NCI-H345 treated with DMSO at 0.1 percent for 48 hours (cell line): ENCODE measurements at regions not wholly inside any gene's neighbourhood (a gene's known extent, or its start where the extent isn't known, plus 50 kb on each side); places are given as distances from the start of the nearest gene placed in this dataset.
"Not testable (repeated sequence)": the region's sequence is repeated elsewhere in the genome, so short reads cannot be mapped to it uniquely, and the experiment has no call there.

Experiments used
- DNase-seq: peaks from one replicate; lab custom pipeline; 2025; ENCODE audit not compliant: unreplicated experiment; lab: John Stamatoyannopoulos, UW

GRCh38 chr16:29297144-29297808 lies 109.2 kb downstream of the NPIPB11 start:
- DNase-seq: not testable (repeated sequence)

GRCh38 chr16:29296176-29296575 lies 110.3 kb downstream of the NPIPB11 start:
- not testable (repeated sequence) for DNase-seq

DNA sequence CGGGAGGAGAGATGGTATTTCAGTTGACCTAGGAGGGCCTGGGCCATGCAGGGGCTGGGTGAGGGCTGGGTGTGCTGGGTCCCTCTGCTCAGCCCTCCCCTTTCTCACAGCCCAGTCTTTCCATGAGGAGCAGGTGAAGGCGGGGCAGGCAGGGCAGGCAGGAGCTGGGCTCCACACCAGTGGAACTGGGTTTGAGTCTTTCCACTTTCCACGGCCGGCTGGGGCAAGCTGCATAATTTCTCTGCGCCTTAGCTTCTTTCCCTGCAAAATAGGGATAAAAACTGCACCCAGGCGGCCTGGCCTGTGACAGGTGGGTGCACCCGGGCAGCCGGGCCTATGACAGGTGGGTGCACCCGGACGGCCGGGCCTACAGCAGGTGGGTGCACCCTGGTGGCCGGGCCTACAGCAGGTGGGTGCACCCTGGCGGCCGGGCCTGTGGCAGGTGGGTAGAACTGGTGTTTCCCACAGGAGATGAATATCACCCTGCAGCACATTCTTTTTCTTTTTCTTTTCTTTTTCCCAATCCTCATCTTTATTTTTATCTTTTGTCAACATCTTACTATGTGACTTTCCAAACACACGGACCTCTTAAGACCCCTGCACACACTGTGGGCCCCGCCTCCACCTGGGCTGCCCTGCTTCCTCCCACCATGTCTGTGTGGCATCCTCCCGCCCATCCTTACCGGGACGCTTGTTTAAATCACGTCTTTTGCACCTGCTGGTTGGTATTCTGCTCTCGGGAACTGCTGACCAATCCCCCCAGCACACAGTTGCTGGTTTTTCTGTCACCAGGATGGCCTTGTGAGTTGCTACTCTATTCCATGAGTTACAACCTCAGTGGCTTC lies 111.3 kb downstream of the NPIPB11 start:
- not testable (repeated sequence) for DNase-seq

DNA sequence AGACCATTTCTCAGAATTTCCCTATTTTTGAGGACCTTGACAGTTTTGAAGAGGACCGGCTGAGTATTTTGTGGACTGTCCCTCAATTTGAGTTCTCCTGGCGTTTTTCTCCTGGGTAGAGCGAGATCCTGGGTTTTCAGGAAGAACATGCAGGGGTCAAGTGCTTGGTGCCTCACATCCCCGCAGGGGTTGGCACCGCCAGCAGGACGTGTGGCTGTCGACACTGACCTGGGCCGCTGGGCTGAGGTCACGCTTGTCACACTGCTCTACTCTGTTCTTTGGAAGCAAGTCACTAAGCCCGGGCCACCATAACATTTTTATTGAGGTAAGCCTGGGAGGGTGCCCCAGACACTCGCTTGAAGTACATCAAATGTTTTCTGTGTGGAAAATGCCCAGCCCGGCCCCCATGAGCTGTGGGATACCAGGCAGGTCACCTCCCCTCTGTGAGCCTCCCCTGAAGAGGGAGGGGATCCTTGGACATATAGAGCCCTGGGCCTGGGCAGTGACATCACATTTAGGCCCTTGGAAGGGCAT lies 112.0 kb downstream of the NPIPB11 start:
- not testable (repeated sequence) for DNase-seq

- not testable (repeated sequence) for DNase-seq
Observed at GRCh38 chr16:29293545-29293944, 113.0 kb downstream of the NPIPB11 start.

DNA sequence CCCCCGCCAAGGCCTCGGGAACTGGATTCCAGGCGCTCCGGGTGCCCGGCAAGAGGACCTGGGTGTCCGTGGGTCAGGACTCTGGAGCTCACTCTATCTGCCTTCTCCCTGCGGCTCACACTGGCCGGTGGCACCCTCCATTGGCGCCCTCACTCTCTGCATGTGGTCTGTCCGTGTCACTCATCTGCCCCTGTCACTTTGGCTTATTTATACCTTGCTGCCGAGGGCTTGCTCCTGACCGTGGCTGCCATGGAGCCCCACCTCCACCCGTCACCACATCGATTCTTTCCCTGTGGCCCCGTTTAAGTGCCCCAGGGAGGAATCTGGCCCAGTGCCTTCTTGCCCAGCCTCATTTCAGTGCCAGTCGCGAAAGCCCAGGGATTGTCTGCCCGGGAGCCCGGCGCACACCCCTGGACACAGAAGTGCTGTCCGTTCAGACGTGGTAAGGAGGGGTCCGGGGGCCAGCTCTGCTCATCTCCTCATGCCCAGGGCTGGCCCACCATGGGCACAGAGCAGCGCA lies 113.5 kb downstream of the NPIPB11 start:
- not testable (repeated sequence) for DNase-seq

GRCh38 chr16:29291329-29292271 lies 114.9 kb downstream of the NPIPB11 start:
- not testable (repeated sequence) for DNase-seq

DNA sequence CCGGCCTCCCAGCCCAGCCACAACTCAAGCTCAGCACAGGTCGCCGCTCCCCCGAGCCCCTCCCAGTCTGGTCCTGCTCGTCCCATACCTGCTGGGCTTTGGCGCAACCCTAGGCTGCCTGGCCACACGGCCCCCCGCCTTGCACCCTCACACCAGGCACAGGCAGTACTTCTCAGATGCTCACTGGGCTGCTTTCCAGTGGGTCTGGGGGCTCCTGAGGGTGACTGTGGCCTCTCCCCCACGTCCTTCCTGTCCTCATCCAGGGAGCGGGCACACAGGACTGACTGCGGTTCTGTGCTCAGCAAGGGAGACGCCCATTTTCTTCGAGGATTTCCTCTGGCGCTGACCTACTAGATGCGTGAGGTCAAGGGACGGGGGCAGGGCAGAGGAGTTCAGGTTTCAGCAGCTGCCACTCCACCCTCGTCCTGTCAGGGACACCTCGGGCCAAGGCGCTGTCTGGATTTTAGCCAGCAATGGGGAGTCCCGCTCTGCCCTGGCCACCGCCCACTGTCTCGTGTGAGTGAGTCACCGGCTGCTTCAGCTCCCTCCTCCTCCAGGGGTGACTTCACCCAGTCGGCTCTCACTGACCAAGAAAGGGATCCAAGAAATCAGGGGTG lies 115.8 kb downstream of the NPIPB11 start:
- DNase-seq: no peak

DNA sequence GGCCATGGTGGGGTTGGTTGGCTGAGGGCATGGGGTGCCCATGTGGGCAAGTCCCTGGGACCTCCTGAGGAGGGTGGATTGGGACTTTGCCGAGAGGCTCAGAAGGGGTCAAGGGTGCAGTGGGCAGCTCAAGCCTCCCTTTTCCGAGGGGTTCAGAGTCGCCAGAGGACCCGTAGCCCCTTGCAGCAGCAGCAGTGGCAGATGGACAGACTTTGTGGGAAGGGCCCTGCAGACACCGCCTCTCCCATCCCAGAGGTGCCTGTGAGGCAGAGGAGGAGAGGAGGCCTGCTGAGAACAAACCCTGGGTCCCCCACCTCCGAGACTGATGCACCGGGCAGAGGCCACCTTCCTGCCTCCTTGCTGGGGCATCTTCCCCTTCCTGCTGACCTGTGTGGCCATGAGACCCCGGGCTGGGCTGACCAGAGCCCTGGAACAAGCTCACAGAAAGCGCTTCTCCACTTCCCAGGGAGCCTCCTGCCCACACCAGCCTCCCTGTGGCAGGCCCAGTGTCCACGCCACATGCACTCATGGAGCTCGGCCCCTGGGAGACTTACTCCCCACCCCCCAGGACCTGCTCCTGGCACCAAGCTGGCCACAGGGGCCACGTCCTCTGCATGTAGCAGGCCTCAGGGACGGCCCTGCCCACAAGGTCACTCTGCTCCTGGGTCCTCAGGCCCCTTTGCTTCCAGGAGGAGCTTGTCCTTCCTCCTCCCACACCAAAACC lies 116.8 kb downstream of the NPIPB11 start:
- DNase-seq: not testable (repeated sequence)

DNA sequence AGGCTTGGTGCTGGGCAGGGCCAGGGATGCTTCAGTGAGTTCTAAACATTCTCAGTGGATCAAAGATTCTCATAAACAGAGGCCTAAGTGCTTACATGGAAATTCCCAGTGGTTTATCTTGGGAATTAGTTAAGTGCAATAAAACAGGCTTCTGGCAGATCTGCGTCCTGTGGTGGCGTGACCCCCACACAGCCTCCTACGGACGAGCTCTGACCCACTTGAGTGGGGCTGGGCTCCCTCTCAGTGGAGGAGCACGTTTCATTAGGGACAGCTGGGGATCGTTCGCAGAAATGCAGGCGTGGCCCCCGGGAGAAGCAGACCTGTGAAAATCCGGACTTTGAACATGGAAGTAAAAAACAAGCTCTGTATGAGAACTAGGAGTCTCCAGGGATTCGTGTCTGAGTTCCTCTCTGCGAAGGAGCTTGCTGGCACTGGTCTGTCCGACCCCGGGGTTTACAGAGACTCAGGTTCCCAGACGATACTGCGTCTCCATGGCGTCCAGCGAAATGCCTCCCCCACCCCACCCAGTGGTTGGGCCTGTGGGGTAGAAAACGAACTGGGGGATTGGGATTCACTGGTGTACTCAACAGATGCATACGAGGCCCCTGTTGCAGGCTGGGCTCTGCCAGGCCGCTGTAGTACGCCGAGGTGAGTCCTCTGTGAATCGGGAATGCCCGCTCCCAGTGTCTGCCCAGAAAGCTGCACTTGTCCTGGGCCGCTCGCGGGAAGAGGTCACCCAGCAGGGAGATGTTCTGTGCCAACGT lies 117.6 kb downstream of the NPIPB11 start:
- DNase-seq: not testable (repeated sequence)

- DNase-seq: not testable (repeated sequence)
Observed at GRCh38 chr16:29287871-29288535, 118.5 kb downstream of the NPIPB11 start.

- not testable (repeated sequence) for DNase-seq
Observed at GRCh38 chr16:29287246-29287645, 119.3 kb downstream of the NPIPB11 start.

DNA sequence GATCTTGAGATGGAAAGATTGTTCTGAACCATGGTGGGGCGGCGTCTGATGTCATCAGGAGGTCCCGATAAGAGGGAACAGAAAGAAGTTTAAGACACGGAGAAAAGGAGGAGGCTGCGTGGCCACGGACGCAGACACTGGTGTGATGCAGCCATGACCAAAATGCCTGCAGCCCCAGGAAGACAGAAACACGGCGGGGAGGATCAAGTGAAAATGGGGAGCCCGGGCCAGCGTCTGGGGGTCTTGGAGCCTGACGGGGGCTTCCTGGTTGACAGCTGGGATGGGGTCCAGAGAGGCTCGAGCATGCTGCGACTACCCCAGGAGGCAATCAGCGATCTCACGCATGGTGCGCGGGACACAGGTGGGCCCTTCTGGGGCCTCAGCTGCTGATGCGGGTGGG lies 119.7 kb downstream of the NPIPB11 start:
- not testable (repeated sequence) for DNase-seq

- not testable (repeated sequence) for DNase-seq
Observed at GRCh38 chr16:29286161-29286560, 120.3 kb downstream of the NPIPB11 start.

DNA sequence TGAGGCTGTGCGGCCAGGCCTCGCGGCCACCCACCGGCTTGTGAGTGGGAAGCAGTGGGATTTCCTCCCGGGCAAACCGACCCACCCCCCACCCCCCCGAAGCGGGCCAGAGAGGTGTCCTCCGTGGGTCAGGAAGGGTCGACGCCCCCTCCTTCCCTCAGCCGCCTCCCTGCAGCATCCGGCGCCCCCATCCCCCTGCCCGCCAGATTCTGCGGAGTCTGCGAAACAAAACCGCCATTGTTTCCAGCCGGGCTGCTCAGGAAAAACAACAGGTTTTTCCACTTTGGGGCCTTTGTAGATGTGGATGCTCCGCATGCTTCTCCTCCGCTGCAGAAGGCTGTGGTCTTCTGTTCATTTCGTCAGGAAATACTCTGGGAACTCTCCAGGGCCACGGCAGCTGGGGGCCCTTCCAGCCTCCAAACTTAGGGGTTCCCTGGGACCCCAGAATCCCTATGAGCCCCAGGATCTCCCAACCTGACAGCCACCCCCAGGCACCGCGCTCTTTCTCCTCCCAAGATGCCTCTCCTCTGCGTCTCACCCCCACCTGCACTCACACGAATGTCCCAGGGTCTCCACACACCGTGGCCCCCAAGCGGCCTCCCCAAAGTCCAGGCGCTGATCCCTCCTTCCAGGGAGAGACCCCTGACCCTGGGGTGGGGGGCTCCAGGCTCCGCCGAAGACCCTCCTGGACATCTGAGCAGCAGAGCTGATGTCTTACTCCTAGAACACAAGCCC lies 121.2 kb downstream of the NPIPB11 start:
- DNase-seq: not testable (repeated sequence)

DNA sequence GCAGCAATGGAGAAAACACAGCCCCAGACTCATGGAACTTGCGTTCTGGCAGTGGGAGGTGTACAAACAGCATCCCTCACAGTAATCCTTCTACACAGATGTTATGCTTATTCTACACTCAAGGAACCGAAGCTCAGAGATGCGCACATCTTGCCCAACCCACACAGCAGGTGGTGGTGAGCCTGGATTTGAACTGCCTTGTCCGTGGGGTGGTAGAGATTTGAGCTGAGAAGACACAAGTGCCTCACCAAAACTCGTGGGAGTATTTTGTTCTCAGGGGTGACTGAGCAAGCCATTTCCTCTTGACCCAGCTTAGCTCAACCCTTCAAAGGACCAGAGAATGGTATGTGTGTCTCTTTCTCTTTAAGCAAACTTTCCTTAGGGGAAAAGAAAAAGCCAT lies 121.8 kb downstream of the NPIPB11 start:
- not testable (repeated sequence) for DNase-seq

DNA sequence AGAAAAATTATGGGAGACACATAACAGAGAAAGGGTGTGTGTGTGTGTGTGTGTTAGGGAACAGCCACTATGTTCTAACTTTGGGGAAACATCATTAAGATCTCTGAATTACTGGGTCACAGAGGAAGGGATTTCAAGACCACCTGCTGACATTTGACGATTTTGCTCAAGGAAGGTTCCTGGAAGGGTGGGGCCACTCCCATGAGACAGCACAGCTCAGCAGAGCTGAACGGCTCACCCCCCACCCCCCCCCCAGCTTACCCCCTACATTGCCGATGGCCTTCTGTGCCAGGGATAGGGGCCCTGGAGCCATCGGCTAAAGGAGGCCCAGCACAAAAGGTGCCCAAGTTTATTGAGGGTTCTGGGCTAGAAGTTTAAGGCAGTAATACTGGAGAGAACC lies 122.4 kb downstream of the NPIPB11 start:
- DNase-seq: not testable (repeated sequence)
